Left renal pelvis (tissue), 4 donors: ENCODE measurements at regions not wholly inside any gene's neighbourhood (a gene's known extent, or its start where the extent isn't known, plus 50 kb on each side); places are given as distances from the start of the nearest gene placed in this dataset.
"Not testable (repeated sequence)": the region's sequence is repeated elsewhere in the genome, so short reads cannot be mapped to it uniquely, and the experiment has no call there.

Experiments
- DNase-seq, 4 donors: peaks; one replicate each; pipeline ENCODE4 v3.0.0-alpha.2; 2013; ENCODE audit warnings: low read depth in 4 of 4, low spot score in 3 of 4

GRCh38 chr11:128172046-128172878 is 415.1 kb downstream of the ETS1 start:
- peak; percentile 58 to 78 (median 70) for DNase-seq

GRCh38 chr11:128171506-128171905 is 415.9 kb downstream of the ETS1 start:
- DNase-seq: no peak

GRCh38 chr11:128165572-128165971 is 421.8 kb downstream of the ETS1 start:
- DNase-seq: no peak

- DNase-seq: no peak
Observed at GRCh38 chr11:128164080-128164741, 423.1 kb downstream of the ETS1 start.

GRCh38 chr11:128161994-128162393 is 425.4 kb downstream of the ETS1 start:
- no peak for DNase-seq

- DNase-seq: no peak
Observed at GRCh38 chr11:128161436-128161835, 425.9 kb downstream of the ETS1 start.

GRCh38 chr11:128158860-128159259 is 428.5 kb downstream of the ETS1 start:
- no peak for DNase-seq

GRCh38 chr11:128157423-128158298 is 429.7 kb downstream of the ETS1 start:
- DNase-seq: peak; percentile 50 to 60 (median 52)

GRCh38 chr11:128156486-128156885 is 430.9 kb downstream of the ETS1 start:
- DNase-seq: no peak

GRCh38 chr11:128155590-128155989 is 431.8 kb downstream of the ETS1 start:
- DNase-seq: no peak

- DNase-seq: no peak
Observed at GRCh38 chr11:128153697-128154048, 433.7 kb downstream of the ETS1 start.

GRCh38 chr11:128152796-128153696 is 434.3 kb downstream of the ETS1 start:
- DNase-seq: no peak

GRCh38 chr11:128151780-128152179 is 435.6 kb downstream of the ETS1 start:
- DNase-seq: no peak

- DNase-seq: no peak
Observed at GRCh38 chr11:128151338-128151737, 436.0 kb downstream of the ETS1 start.

- no peak for DNase-seq
Observed at GRCh38 chr11:128148208-128148607, 439.1 kb downstream of the ETS1 start.

GRCh38 chr11:128146926-128147605 is 440.3 kb downstream of the ETS1 start:
- DNase-seq: no peak

GRCh38 chr11:128140293-128140692 is 447.1 kb downstream of the ETS1 start:
- DNase-seq: not testable (repeated sequence)

GRCh38 chr11:128135451-128135850 is 451.9 kb downstream of the ETS1 start:
- DNase-seq: no peak

- DNase-seq: no peak
Observed at GRCh38 chr11:128133501-128133900, 453.9 kb downstream of the ETS1 start.

GRCh38 chr11:128130052-128130451 is 457.3 kb downstream of the ETS1 start:
- no peak for DNase-seq
